Uterus (tissue), 2 donors: ENCODE measurements at regions not wholly inside any gene's neighbourhood (a gene's known extent, or its start where the extent isn't known, plus 50 kb on each side); places are given as distances from the start of the nearest gene placed in this dataset.

ENCODE experiments used
- POLR2A ChIP-seq, 2 donors: fragments of 450-650 bp; IDR thresholded peaks; one replicate each; pipeline ENCODE4 v1.6.1; 2016; ENCODE audit warnings: antibody characterized with exemption in 2 of 2, mild to moderate bottlenecking in 1 of 2, moderate library complexity in 1 of 2
- TF ChIP-seq, protein P1 (sequence below), 4 experiments: fragments of 200-600 bp in 2 of 4; fragments of 450-650 bp in 2 of 4; sonication (generic) in 2 of 4; IDR thresholded peaks; one replicate each; pipeline ENCODE4 v1.5.1; 2016 to 2019; ENCODE audit warnings: antibody characterized with exemption in 4 of 4, mild to moderate bottlenecking in 2 of 4, moderate library complexity in 1 of 4

- TF ChIP-seq, protein P1, sequence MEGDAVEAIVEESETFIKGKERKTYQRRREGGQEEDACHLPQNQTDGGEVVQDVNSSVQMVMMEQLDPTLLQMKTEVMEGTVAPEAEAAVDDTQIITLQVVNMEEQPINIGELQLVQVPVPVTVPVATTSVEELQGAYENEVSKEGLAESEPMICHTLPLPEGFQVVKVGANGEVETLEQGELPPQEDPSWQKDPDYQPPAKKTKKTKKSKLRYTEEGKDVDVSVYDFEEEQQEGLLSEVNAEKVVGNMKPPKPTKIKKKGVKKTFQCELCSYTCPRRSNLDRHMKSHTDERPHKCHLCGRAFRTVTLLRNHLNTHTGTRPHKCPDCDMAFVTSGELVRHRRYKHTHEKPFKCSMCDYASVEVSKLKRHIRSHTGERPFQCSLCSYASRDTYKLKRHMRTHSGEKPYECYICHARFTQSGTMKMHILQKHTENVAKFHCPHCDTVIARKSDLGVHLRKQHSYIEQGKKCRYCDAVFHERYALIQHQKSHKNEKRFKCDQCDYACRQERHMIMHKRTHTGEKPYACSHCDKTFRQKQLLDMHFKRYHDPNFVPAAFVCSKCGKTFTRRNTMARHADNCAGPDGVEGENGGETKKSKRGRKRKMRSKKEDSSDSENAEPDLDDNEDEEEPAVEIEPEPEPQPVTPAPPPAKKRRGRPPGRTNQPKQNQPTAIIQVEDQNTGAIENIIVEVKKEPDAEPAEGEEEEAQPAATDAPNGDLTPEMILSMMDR (IDR thresholded peaks at IDR 0.05), result no peak
- no peak for TF ChIP-seq POLR2A (IDR thresholded peaks at IDR 0.05)
These were observed 124.4 kb downstream of the KIF26A start for GRCh38 chr14:104262515-104263514.
